ENCODE measurements at regions not wholly inside any gene's neighbourhood (a gene's known extent, or its start where the extent isn't known, plus 50 kb on each side); places are given as distances from the start of the nearest gene placed in this dataset.

GRCh38 chr12:34373926-34374325, 351.6 kb downstream of the ALG10 start:
- TF ChIP-seq CTCF (IDR thresholded peaks at IDR 0.05) (no peak), POLR2A (IDR thresholded peaks at IDR 0.05) (no peak), EP300 (IDR thresholded peaks at IDR 0.05) (no peak)
